Body of pancreas (tissue), 4 donors: ENCODE measurements at regions not wholly inside any gene's neighbourhood (a gene's known extent, or its start where the extent isn't known, plus 50 kb on each side); places are given as distances from the start of the nearest gene placed in this dataset.

Experiments used
- ATAC-seq: fragments of 150-250 bp; one replicate; pipeline ENCODE4 v1.9.1; 2016
- DNase-seq, 4 donors: peaks; one replicate each; pipeline ENCODE4 v3.0.0-alpha.2; 2019
- H3K27ac ChIP-seq, 4 donors: fragments of 200-600 bp; sonication (generic); 1 replicate in 3 of 4; 2 replicates in 1 of 4; pipeline versions ENCODE4 v1.5.1 to v1.6.1; 2016 to 2019; ENCODE audit warnings: mild to moderate bottlenecking in 1 of 4, mixed read lengths in 1 of 4, moderate library complexity in 1 of 4
- H3K27me3 ChIP-seq, 2 donors: fragments of 200-600 bp; sonication (generic); one replicate each; pipeline ENCODE4 v1.6.0; 2016; ENCODE audit warnings: mild to moderate bottlenecking in 1 of 2
- H3K36me3 ChIP-seq, 2 donors: fragments of 200-600 bp; sonication (generic); replicated peaks in 1 of 2; 2 replicates each; pipeline ENCODE4 v1.5.1; 2016; ENCODE audit warnings: low read depth in 2 of 2; ENCODE audit not compliant: insufficient read depth in 1 of 2
- H3K4me1 ChIP-seq: fragments of 200-600 bp; sonication (generic); one replicate; pipeline ENCODE4 v1.6.0; 2016
- H3K4me3 ChIP-seq, 2 donors: fragments of 200-600 bp; sonication (generic); 1 replicate in 1 of 2; 2 replicates in 1 of 2; pipeline ENCODE4 v1.5.1; 2016 to 2019
- H3K9me3 ChIP-seq, 3 donors: fragments of 200-600 bp; sonication (generic); 1 replicate in 2 of 3; 2 replicates in 1 of 3; pipeline ENCODE4 v1.5.1; 2016
- POLR2A ChIP-seq, 3 donors: fragments of 450-650 bp; IDR thresholded peaks; one replicate each; pipeline ENCODE4 v1.6.1; 2016; ENCODE audit warnings: antibody characterized with exemption in 3 of 3, mild to moderate bottlenecking in 2 of 3
- WGBS, 2 donors: methylation state at CpG; one replicate each; pipeline ENCODE4 v1.1.5; 2017; 5-methylcytosine and 5-hydroxymethylcytosine counted together
- intact Hi-C: fragments of 100-400 bp; cut with DNase I; formaldehyde crosslinking; loops from one replicate; pipeline ENCODE4 v1.15.1; 2023
- TF ChIP-seq, protein P1 (sequence below), 7 experiments: fragments of 450-650 bp in 4 of 7; fragments of 200-600 bp in 3 of 7; sonication (generic) in 3 of 7; IDR thresholded peaks; one replicate each; pipeline ENCODE4 v1.5.1; 2016 to 2019; ENCODE audit warnings: antibody characterized with exemption in 7 of 7

DNA sequence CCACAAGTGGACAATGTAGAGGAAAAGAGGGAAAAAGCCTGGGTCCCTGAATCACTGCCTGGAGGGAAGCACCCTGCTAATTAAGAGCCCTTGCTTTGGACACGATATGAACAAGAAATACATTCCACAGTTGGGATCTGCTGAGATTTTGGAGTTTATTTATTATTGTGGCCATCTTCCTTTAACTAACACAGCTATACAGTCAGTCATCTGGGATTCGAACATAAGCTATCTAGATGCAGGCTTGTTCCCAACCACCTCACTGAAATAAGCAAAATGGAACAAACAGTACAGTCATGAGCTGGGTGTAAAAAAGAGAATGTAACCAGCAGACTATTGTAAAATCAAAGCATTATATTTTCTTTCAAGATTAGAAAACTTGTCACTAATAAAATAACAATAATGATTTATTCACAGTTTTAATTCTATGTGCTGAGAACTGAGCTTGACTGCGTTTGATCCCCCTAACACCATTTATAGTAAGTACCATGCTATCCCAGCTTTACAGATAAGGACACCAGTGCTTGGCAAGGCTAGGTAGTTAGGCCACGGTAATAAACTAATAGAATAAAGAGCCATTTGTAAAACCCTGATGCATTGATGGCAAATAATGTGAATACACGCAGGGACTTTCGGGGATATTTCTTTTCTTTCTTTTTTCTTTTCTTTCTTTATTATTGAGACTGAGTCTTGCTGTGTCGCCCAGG lies 223.8 kb upstream of the KLF6 start:
- intact Hi-C loops: no loop called here
- H3K4me3 ChIP-seq: no peak overlapping the region
- H3K9me3 ChIP-seq: no peaks in the 10 kb centered on the region
- no peaks in the 10 kb centered on the region for H3K27me3 ChIP-seq
- DNase-seq (no peak), ATAC-seq (no peak)
- 80% methylated on average over 7 of the region's 7 CpGs for WGBS, 2 donors
- no peak overlapping the region for H3K27ac ChIP-seq
- H3K36me3 ChIP-seq: no peaks in the 10 kb centered on the region
- H3K4me1 ChIP-seq: no peaks in the 10 kb centered on the region
- no peak for TF ChIP-seq POLR2A (IDR thresholded peaks at IDR 0.05)
- TF ChIP-seq, protein P1, sequence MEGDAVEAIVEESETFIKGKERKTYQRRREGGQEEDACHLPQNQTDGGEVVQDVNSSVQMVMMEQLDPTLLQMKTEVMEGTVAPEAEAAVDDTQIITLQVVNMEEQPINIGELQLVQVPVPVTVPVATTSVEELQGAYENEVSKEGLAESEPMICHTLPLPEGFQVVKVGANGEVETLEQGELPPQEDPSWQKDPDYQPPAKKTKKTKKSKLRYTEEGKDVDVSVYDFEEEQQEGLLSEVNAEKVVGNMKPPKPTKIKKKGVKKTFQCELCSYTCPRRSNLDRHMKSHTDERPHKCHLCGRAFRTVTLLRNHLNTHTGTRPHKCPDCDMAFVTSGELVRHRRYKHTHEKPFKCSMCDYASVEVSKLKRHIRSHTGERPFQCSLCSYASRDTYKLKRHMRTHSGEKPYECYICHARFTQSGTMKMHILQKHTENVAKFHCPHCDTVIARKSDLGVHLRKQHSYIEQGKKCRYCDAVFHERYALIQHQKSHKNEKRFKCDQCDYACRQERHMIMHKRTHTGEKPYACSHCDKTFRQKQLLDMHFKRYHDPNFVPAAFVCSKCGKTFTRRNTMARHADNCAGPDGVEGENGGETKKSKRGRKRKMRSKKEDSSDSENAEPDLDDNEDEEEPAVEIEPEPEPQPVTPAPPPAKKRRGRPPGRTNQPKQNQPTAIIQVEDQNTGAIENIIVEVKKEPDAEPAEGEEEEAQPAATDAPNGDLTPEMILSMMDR (IDR thresholded peaks at IDR 0.05): no peak

DNA sequence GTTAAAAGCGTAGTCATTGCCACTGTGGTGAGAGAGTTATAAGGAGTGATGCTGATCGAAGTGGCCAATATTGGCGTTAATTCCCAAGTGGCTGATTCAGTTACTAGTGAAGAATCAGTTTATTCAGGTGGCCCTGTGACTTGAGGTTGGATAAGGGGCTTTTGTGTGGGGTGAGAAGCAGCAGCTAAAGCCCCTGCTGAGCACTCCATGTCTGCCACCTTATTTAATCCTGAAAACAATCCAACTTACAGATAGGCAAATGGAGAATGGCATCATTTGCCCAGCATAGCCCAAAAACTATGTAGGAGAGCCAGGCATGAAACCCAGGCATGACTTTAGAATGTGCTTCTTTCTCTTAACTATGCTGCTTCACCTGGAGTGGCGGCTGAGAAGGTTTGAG lies 222.8 kb upstream of the KLF6 start:
- intact Hi-C loops: no loop called here
- no peak overlapping the region for H3K27ac ChIP-seq

DNA sequence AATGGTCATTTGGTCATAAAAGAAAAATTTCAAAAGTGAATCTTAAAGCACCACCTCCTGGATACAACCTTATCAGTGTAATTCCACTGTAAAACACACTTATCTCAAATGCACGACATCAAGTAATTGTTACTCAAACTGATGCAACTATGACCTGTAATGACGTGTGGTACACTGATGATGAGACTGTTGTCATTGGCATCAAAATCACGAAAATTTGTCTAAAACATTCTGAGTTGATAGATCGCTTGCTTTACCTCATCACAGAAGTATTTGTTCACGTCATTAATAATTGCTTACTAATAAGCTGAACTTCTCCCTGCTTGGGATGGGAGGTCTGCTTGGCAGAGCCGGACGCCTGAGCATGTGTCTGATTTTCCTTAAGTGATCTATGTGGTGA lies 221.8 kb upstream of the KLF6 start:
- Histone ChIP-seq H3K27ac (no peak overlapping the region), H3K27me3 (no peaks in the 10 kb centered on the region), H3K9me3 (no peaks in the 10 kb centered on the region), H3K4me1 (no peaks in the 10 kb centered on the region), H3K36me3 (no peaks in the 10 kb centered on the region), H3K4me3 (no peak overlapping the region)
- no peak for TF ChIP-seq POLR2A (IDR thresholded peaks at IDR 0.05)
- TF ChIP-seq, protein P1 (IDR thresholded peaks at IDR 0.05): no peak
- 33 to 43% methylated on average over 7 of the region's 7 CpGs for WGBS, 2 donors
- intact Hi-C loops: no loop called here
- no peak for ATAC-seq
- DNase-seq: no peak

More for the DNA sequence above, 222.8 kb upstream of the KLF6 start:
- TF ChIP-seq POLR2A (IDR thresholded peaks at IDR 0.05): no peak
- TF ChIP-seq, protein P1 (IDR thresholded peaks at IDR 0.05): no peak
- no peak for DNase-seq
- 49 to 60% methylated on average over 4 of the region's 4 CpGs for WGBS, 2 donors
- Histone ChIP-seq H3K4me1 (no peaks in the 10 kb centered on the region), H3K4me3 (no peak overlapping the region), H3K36me3 (no peaks in the 10 kb centered on the region), H3K27me3 (no peaks in the 10 kb centered on the region), H3K9me3 (no peaks in the 10 kb centered on the region)
- ATAC-seq: no peak

DNA sequence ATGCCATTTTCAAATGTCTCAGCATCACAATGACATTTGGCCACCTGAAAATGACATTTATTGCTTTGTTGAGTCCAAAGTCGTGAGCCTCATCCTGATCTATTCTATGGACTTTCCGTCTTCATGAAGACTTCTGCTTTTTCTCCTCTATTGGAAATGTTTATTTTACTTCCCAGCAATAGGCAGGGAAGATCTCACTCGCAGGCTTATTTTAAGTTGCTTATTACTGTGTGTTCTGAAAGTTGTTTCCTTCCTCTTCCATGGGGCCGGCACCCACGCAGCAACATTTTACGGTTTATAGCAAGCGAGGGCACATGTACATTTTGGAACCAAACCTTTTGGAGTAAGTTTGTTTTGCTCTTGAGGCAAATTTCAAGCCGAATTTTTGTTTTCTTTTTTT lies 221.0 kb upstream of the KLF6 start:
- Histone ChIP-seq H3K4me3 (no peak overlapping the region), H3K9me3 (no peaks in the 10 kb centered on the region), H3K4me1 (no peaks in the 10 kb centered on the region), H3K36me3 (no peaks in the 10 kb centered on the region), H3K27ac (no peak overlapping the region), H3K27me3 (no peaks in the 10 kb centered on the region)
- TF ChIP-seq POLR2A (IDR thresholded peaks at IDR 0.05): no peak
- TF ChIP-seq, protein P1 (IDR thresholded peaks at IDR 0.05): no peak
- intact Hi-C loops: no loop called here
- ATAC-seq: no peak
- peak in 1 of 4 donors; percentile 53 for DNase-seq
- 59 to 67% methylated on average over 8 of the region's 8 CpGs for WGBS, 2 donors

DNA sequence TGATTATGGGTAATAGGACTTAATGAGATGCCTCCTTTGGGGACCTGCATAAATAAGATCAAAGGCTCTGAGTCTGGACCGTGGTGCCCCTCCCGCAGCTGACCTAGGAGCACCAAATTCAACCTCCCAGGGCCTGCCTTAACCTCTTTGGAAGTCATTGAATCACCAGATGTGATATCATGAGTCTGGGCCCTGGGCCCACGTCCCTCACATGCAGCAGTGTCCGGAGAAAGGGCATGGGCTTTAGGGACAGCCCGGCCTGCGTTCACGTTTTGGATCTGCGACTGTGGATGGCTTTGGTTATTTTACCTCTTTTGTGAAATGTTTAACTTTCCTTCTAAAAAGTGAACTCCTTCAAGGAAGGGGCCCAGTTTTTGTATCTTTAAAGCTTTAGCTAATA lies 220.0 kb upstream of the KLF6 start:
- DNase-seq (no peak), ATAC-seq (no peak)
- WGBS, 2 donors: 81 to 85% methylated on average over 8 of the region's 8 CpGs
- H3K27ac ChIP-seq: no peak overlapping the region
- no peaks in the 10 kb centered on the region for H3K4me1 ChIP-seq
- no peak overlapping the region for H3K4me3 ChIP-seq
- TF ChIP-seq POLR2A (IDR thresholded peaks at IDR 0.05): no peak
- TF ChIP-seq, protein P1 (IDR thresholded peaks at IDR 0.05): no peak
- H3K36me3 ChIP-seq: no peaks in the 10 kb centered on the region
- intact Hi-C loops: no loop called here
- H3K27me3 ChIP-seq: no peaks in the 10 kb centered on the region
- no peaks in the 10 kb centered on the region for H3K9me3 ChIP-seq
